Natural killer cell treated with Interleukin-12 subunit alpha and Interleukin-12 subunit beta and Interleukin-15 and Interleukin-18, amount 100 ng/mL, for 72 hours (primary cell): ENCODE measurements at regions not wholly inside any gene's neighbourhood (a gene's known extent, or its start where the extent isn't known, plus 50 kb on each side); places are given as distances from the start of the nearest gene placed in this dataset.

Source experiments
- ATAC-seq, 2 donors: fragments of 150-1000 bp; cut with Tn5 transposase in 1 of 2; sonication (Bioruptor Pico), chemical (Tn5 transposase) in 1 of 2; 2 replicates each; pipeline ENCODE4 v1.10.0; 2021
- DNase-seq: peaks from one replicate; pipeline ENCODE4 v3.0.0; 2022; ENCODE audit warnings: low spot score
- H3K27ac Mint-ChIP-seq, 2 donors: 1 replicate in 1 of 2; 2 replicates in 1 of 2; pipeline ENCODE4 v1.8.0; 2022; ENCODE audit warnings: mixed read lengths in 2 of 2, mild to moderate bottlenecking in 1 of 2, moderate library complexity in 1 of 2
- H3K27me3 Mint-ChIP-seq, 2 donors: 1 replicate in 1 of 2; 2 replicates in 1 of 2; pipeline ENCODE4 v1.8.0; 2022; ENCODE audit warnings: mixed read lengths in 2 of 2
- H3K36me3 Mint-ChIP-seq: one replicate; pipeline ENCODE4 v1.8.0; 2022; ENCODE audit warnings: mixed read lengths
- H3K4me1 Mint-ChIP-seq, 2 donors: 1 replicate in 1 of 2; 2 replicates in 1 of 2; pipeline ENCODE4 v1.8.0; 2022; ENCODE audit warnings: low read depth in 2 of 2, mixed read lengths in 2 of 2, mild to moderate bottlenecking in 1 of 2
- H3K4me3 Mint-ChIP-seq: one replicate; pipeline ENCODE4 v1.8.0; 2022; ENCODE audit warnings: mixed read lengths
- H3K9me3 Mint-ChIP-seq: 2 replicates; pipeline ENCODE4 v1.8.0; 2022; ENCODE audit warnings: mixed read lengths

DNA sequence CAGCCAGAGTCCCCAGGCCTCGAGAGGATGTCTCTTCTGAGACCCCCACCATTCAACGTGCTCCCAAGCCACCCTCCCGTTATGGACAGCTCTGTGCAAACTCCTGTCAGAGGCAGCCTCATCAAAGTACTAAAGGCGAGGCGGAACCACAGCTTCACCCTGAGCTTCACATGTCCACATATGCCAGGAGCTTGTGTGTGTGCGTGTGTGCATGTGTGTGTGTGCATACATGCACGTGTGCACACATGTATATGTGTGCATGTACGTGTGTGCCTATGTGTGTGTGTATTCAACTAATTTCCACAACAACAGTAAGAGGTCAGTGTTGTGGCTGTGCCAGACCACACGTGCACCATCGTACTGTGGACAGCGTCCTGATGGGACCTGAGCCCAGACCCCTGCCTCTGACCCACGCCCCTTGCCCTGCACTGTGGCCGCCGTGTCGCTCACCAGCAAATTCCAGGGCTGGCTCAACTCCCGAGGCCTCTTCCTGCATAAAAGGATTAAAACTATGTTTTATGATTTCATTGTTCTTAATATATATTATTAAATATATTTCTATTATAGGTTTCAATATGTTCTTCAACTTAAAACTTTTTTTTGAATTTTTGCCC is 444.8 kb downstream of the EIPR1 start:
- Mint-ChIP-seq H3K9me3 (peaks cover 16% of the 10 kb centered on the region), H3K27ac (no peak overlapping the region), H3K4me3 (no peak overlapping the region), H3K4me1 (no peaks in the 10 kb centered on the region), H3K36me3 (peaks cover 4% of the 10 kb centered on the region), H3K27me3 (peaks cover 7 to 18% of the 10 kb centered on the region in 2 donors)
- ATAC-seq (no peak), DNase-seq (no peak)

DNA sequence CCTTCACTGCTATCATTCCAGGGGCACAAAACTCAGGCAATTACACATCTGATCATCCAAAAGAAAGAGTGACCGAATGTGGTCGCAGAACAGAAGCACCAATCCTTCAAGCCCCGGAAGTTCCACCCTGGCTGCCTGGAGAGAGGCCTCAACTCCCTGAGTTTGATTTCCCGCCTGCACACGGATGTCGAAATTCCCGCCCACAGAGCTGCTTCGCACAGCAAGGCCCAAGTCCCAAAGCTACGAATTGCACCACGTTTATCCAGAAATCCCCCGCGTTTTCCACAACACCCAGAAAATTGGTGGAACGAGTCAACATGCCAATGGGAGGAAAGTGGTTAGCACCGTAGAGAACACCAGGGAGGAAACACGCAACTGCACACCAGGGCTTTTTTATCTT is 445.4 kb downstream of the EIPR1 start:
- no peak overlapping the region for H3K27ac Mint-ChIP-seq
- no peak for DNase-seq
- peaks cover 4% of the 10 kb centered on the region for H3K36me3 Mint-ChIP-seq
- no peak for ATAC-seq
- peaks cover 7 to 18% of the 10 kb centered on the region in 2 donors for H3K27me3 Mint-ChIP-seq
- no peak overlapping the region for H3K4me3 Mint-ChIP-seq
- H3K9me3 Mint-ChIP-seq = peaks cover 14% of the 10 kb centered on the region
- no peaks in the 10 kb centered on the region for H3K4me1 Mint-ChIP-seq

DNA sequence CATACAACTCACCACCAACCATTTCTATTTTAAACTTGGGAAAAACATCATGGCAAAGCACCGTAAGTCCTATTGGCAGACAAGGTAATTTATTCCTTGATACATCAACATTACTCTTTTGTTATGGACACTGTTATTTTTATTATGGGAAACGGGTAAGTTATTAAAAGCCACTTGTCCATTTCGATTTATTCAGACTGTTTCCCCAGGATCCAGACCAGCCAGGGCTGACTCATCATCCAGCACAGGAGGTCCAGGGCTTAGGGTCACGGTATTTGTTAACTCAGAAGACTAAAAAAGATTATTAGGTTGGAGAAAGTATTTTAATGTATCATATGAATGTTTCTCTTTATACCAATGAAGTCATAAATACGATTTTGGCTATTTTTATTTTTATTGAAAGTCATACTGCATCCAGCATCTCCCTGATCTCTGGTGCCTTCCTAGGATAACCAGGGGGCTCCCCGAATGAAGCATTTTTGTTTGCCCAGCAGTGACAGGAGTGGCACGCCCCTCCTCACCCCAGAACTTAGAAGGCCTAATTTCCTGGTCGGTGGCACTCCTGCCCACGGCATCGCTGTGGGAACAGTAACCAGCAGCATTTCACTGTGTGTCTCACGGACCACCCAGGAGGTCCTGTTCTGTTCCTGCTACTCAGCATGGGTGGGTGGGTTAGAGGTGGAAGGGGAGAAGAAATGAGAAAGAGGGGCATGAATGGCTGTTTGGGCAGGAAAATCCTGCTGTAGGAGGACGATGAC is 446.1 kb downstream of the EIPR1 start:
- DNase-seq (no peak), ATAC-seq (no peak)
- H3K4me1 Mint-ChIP-seq = no peaks in the 10 kb centered on the region
- H3K4me3 Mint-ChIP-seq = no peak overlapping the region
- H3K9me3 Mint-ChIP-seq = peaks cover 10% of the 10 kb centered on the region
- no peaks in the 10 kb centered on the region for H3K36me3 Mint-ChIP-seq
- no peak overlapping the region for H3K27ac Mint-ChIP-seq
- peaks cover 10 to 18% of the 10 kb centered on the region in 2 donors for H3K27me3 Mint-ChIP-seq

DNA sequence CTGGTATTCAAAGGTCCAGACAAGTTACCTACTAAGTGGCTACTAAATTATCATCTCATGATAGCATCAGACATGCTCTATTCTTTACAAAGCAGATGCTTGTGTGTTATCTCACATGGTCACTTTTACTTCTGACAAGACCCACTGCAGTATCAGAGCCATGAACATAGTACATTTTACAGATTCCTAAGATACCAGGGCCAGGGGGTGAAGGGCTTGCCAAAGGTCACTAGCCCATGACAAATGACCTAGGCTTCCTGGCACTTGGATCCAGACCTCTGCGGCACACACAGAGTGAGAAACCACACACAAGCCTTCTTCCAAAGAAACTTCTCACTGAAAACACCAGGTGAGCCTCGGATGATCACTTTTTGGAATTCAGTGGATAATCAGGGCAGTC is 446.8 kb downstream of the EIPR1 start:
- Mint-ChIP-seq H3K27me3 (peaks cover 10 to 18% of the 10 kb centered on the region in 2 donors), H3K4me1 (no peaks in the 10 kb centered on the region), H3K9me3 (peaks cover 8% of the 10 kb centered on the region), H3K4me3 (no peak overlapping the region), H3K27ac (no peak overlapping the region), H3K36me3 (no peaks in the 10 kb centered on the region)
- DNase-seq (no peak), ATAC-seq (no peak)

DNA sequence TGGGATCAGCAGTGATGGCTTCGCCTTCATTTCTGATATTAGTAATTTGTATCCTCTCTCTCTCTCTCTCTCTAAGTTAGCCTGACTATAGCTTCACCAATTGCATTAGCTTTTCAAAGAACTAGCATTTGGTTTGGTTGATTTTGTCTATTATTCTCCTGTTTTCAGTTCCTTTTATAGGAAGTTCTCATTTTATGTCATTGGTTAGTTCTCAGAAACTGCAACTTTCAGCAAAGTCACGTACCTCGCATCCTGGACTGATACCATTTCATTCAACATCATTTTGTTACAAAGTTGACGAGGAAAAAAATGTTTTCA is 450.8 kb downstream of the EIPR1 start:
- Mint-ChIP-seq H3K4me1 (no peaks in the 10 kb centered on the region), H3K4me3 (no peak overlapping the region), H3K27ac (no peak overlapping the region), H3K9me3 (peaks cover 8% of the 10 kb centered on the region), H3K27me3 (peaks cover 12 to 25% of the 10 kb centered on the region in 2 donors), H3K36me3 (no peaks in the 10 kb centered on the region)
- no peak for ATAC-seq
- DNase-seq = no peak

DNA sequence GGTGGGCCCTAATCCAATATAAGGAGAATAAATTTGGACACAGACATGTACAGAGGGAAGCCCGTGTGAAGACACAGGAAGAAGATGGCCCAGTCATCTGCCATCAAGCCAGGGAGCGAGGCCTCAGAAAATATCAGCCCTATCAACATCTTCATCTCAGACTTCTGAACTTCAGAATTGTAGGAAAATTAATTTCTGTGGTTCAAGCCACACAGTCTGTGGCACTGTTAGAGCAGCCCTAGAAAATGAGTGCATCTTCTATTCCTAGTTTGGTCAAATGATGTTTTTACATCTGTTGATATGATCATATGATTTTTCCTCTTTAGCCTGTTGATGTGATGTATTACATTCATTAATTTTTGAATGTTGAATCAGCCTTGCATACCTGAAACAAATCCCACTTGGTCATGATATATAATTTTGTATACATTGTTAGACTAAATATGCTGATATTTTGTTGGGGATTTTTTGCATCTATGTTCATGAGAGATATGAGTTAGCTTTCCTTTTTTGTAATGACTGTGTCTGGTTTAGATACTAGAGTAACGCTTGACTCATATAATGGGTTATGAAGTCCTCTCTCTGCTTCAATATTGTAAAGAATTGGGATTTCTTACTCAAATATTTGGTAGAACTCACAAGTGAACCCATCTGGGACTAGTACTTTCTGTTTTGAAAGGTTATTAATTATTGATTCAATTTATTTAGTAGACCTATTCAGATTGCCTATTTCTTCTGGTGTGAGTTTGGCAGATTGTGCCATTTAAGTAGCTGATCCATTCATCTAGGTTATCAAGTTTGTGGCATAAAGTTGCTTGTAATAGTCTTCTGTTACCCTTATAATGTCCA is 451.4 kb downstream of the EIPR1 start:
- Mint-ChIP-seq H3K4me3 (no peak overlapping the region), H3K27me3 (peaks cover 12 to 25% of the 10 kb centered on the region in 2 donors), H3K9me3 (peaks cover 8% of the 10 kb centered on the region), H3K36me3 (no peaks in the 10 kb centered on the region), H3K4me1 (no peaks in the 10 kb centered on the region), H3K27ac (no peak overlapping the region)
- ATAC-seq (no peak), DNase-seq (no peak)

DNA sequence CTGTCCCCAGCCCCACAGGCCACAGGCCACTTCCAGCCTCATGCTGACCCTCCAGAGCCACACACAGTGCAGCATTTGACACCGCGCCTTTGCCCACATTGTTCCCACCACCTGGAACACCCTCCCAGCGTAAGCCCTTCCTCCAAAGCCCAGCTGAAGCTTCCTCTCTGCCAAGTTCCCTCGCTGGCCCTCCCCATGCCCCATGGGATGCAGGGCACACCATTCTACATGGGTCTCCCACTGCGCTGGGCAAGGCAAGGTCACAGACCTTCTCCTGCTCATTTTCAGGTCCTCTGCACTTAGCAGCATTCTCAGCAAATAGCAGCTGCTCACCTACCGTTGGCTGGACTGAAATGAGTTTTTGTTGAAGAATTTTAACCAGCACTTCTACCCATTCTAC is 455.5 kb downstream of the EIPR1 start:
- no peak for DNase-seq
- no peaks in the 10 kb centered on the region for H3K36me3 Mint-ChIP-seq
- H3K4me1 Mint-ChIP-seq = no peaks in the 10 kb centered on the region
- no peak overlapping the region for H3K4me3 Mint-ChIP-seq
- H3K27ac Mint-ChIP-seq = no peak overlapping the region
- peaks cover 3% of the 10 kb centered on the region for H3K9me3 Mint-ChIP-seq
- H3K27me3 Mint-ChIP-seq = peaks cover 5 to 16% of the 10 kb centered on the region in 2 donors
- ATAC-seq = peak in 1 of 2 donors; percentile 24

DNA sequence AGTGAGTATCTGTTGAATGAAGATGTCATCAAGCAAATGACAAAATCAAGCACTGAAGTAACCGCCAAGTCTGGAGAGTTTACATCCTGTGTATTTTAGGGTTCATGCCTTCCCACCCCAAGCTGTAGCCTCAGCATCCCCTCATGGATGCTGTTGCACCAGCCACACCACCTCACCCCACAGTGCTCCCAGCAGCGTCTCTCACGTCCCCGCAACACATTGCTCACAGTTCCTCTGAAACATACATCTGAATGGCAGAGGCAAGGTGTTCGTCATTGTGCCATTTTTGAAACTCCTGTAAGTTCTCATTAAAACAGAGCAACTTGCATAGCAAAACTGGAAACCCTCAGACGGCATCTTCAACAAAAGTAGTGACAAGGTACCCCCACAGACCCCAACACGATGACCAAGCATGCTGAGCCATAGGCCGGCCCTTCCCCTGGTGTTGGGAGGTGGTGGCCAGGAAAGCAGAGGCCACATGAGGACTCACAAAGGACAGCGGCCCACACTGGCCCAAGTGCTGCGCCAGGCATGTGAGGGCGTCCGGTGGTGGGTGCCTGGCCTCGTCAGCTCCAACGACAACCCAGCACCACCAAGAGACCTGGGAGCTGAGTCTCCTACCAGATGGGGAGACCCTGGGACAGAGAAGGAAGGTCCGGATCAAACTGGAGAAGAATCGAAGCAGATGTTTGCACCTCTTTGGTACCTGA is 456.5 kb downstream of the EIPR1 start:
- ATAC-seq (no peak), DNase-seq (no peak)
- H3K36me3 Mint-ChIP-seq = no peaks in the 10 kb centered on the region
- no peak overlapping the region for H3K4me3 Mint-ChIP-seq
- H3K4me1 Mint-ChIP-seq = no peaks in the 10 kb centered on the region
- no peak overlapping the region for H3K27ac Mint-ChIP-seq
- H3K27me3 Mint-ChIP-seq = peaks cover 2 to 16% of the 10 kb centered on the region in 2 donors
- no peaks in the 10 kb centered on the region for H3K9me3 Mint-ChIP-seq

DNA sequence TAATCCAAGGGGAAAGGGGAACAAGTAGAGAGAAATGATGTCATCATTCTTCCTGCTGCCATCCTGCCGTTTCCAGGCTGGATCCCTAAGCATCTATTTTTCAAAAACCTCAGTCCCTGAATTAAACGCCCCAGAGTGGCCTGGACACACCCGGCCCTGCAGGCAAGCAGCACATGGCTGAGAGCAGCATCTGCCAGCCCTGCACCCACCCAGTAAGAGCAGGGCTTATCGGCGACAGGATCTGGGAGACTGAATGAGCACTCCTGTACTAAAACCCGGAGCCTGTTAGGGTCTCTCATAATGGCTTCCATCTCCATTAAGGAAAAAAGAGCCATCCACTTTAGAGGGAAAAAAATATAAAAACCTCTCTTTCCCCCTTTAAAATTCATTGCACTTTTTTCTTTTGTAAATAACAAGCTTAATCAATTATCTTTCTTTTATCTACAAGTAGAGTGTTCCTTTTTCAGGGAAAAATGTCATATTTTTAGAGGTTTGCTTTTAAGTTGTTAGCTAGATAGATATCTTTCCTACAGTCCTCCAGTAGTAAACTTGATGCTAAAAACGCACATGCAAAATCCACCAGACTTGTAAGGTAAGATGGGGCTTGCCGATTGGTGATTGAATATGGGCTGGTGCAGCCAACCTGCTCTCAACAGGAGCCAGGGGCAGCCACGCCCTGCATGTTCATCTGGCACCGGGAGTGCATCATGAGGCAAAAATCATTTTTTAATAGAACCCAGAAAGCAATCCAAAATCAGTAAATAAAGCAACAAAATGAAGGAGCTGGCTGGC is 457.8 kb downstream of the EIPR1 start:
- H3K36me3 Mint-ChIP-seq = no peaks in the 10 kb centered on the region
- no peak overlapping the region for H3K4me3 Mint-ChIP-seq
- no peaks in the 10 kb centered on the region for H3K4me1 Mint-ChIP-seq
- DNase-seq (no peak), ATAC-seq (no peak)
- H3K27me3 Mint-ChIP-seq = peaks cover 3 to 11% of the 10 kb centered on the region in 2 donors
- no peak overlapping the region for H3K27ac Mint-ChIP-seq
- H3K9me3 Mint-ChIP-seq = no peaks in the 10 kb centered on the region

DNA sequence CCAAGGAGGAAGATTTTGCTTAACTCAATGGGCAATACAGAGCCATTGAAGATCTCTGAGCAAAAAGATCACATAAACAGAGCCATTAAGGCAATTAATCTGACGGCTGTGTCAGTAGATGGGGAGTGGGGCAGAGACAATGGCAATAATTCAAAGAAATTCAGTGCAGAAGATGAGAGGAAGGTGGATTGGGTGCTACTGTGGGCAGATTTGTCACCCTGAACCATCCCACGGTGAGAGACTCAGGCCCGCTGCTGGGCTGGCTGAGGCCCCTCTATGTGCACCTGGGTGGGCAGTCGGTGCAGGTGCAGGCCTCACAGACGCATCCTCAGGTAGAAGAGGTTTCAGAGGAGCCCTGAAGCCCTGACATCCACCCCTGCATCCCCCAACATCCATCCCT is 458.6 kb downstream of the EIPR1 start:
- H3K4me3 Mint-ChIP-seq = no peak overlapping the region
- peaks cover 3 to 9% of the 10 kb centered on the region in 2 donors for H3K27me3 Mint-ChIP-seq
- H3K9me3 Mint-ChIP-seq = no peaks in the 10 kb centered on the region
- no peaks in the 10 kb centered on the region for H3K4me1 Mint-ChIP-seq
- H3K36me3 Mint-ChIP-seq = no peaks in the 10 kb centered on the region
- no peak for ATAC-seq
- no peak for DNase-seq
- H3K27ac Mint-ChIP-seq = no peak overlapping the region

DNA sequence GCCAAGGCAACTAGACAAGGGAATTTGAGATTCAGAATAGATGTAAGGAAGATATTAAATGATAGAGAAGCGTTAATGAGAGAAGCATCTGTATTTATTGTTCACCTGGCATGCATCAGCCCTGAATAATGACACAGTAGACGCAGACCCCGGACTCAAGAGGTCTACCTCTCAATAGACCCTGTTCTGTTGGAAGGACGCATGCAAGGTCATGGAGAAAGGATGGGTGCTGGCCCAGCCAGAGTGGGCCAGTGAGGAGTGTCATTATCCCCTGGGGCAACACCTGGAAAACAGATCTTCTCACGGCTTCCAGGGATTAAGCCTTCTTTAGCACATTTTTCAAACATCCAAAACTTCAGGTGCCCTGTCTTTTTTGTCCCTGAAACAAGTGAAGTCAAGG is 461.0 kb downstream of the EIPR1 start:
- H3K4me1 Mint-ChIP-seq = no peaks in the 10 kb centered on the region
- no peaks in the 10 kb centered on the region for H3K36me3 Mint-ChIP-seq
- no peaks in the 10 kb centered on the region for H3K9me3 Mint-ChIP-seq
- no peak overlapping the region for H3K4me3 Mint-ChIP-seq
- no peak for DNase-seq
- peaks cover 3 to 9% of the 10 kb centered on the region in 2 donors for H3K27me3 Mint-ChIP-seq
- no peak overlapping the region for H3K27ac Mint-ChIP-seq
- no peak for ATAC-seq

DNA sequence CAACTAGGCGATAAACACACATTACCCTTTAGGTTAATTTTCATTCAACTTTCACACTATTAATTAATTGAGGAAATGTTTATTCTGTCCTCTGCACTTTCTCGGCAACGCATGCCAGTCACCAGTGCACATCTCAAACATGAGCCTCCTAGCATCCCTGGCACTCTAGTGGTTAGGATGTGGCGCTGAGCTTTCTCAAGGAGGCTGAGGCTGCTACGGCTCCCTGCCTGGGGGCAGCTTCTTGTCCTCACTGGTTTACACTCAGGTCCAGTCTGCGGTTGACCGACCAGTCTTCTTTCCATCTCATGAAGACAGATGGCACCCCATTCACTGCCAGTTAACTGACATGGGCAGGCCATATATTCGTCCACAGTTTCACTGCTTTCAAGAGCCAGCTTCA is 463.4 kb downstream of the EIPR1 start:
- no peaks in the 10 kb centered on the region for H3K4me1 Mint-ChIP-seq
- DNase-seq (no peak), ATAC-seq (no peak)
- no peak overlapping the region for H3K4me3 Mint-ChIP-seq
- H3K27me3 Mint-ChIP-seq = peaks cover 6 to 9% of the 10 kb centered on the region in 2 donors
- no peak overlapping the region for H3K27ac Mint-ChIP-seq
- no peaks in the 10 kb centered on the region for H3K9me3 Mint-ChIP-seq
- H3K36me3 Mint-ChIP-seq = no peaks in the 10 kb centered on the region

DNA sequence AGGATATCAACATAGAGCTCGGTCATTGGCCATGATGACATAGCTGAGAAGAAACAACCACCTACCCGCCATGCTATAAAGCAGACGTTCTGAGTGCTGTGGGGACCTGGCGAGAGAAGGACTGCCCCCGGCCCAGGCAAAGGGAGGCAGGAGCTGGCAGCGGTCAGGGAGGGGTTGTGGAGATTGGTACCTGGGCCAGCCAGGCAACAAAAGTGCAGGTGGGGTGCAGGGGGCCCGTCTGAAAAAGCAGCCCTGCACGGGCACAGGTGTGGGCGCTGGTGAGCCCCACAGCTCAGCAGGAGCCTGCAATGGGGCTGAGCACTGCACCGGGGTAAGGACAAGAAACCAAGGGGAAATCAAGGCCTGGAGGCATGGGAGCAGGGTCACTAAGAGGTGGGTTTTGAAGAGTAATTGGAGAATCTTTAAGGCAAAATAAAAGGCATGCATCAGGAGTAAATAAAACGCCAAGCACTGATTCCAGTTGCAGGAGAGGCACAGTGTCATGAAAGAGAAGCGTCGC is 464.0 kb downstream of the EIPR1 start:
- no peak for ATAC-seq

More for the DNA sequence above, 464.0 kb downstream of the EIPR1 start:
- H3K36me3 Mint-ChIP-seq = no peaks in the 10 kb centered on the region
- H3K27me3 Mint-ChIP-seq = peaks cover 5 to 6% of the 10 kb centered on the region in 2 donors
- H3K4me1 Mint-ChIP-seq = no peaks in the 10 kb centered on the region
- H3K9me3 Mint-ChIP-seq = no peaks in the 10 kb centered on the region
- H3K4me3 Mint-ChIP-seq = no peak overlapping the region
- DNase-seq = no peak
- no peak overlapping the region for H3K27ac Mint-ChIP-seq
